ENCODE measurements at regions not wholly inside any gene's neighbourhood (a gene's known extent, or its start where the extent isn't known, plus 50 kb on each side); places are given as distances from the start of the nearest gene placed in this dataset.

DNA sequence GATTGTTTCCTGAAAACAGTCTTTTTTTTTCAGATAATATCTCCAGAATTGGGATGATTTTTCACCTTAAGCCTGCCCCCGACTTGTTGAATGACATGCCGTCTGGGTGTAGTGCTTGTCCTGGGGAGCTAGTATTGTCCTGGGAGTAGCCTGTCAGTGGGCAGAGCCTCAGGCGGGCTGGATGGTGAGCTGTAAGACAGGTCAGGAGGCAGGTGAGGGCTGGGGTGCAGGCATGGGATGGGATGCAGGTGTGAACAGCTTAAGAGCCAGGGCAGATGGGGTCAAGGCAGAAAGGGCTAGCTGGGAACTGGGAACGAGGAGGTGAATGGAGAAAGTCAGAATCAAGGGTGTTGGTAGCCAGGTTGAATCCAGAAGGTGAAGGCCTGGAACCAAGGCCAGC, 200.2 kb downstream of the CSNK2A3 start (continued):
- TF ChIP-seq ZNF416 (CRISPR knock-in tag; IDR thresholded peaks at IDR 0.05) (no peak), ATF1 (CRISPR knock-in tag; IDR thresholded peaks at IDR 0.05) (no peak), ZNF138 (CRISPR knock-in tag; conservative IDR thresholded peaks at IDR 0.05) (no peak)
- TF ChIP-seq, protein P1, sequence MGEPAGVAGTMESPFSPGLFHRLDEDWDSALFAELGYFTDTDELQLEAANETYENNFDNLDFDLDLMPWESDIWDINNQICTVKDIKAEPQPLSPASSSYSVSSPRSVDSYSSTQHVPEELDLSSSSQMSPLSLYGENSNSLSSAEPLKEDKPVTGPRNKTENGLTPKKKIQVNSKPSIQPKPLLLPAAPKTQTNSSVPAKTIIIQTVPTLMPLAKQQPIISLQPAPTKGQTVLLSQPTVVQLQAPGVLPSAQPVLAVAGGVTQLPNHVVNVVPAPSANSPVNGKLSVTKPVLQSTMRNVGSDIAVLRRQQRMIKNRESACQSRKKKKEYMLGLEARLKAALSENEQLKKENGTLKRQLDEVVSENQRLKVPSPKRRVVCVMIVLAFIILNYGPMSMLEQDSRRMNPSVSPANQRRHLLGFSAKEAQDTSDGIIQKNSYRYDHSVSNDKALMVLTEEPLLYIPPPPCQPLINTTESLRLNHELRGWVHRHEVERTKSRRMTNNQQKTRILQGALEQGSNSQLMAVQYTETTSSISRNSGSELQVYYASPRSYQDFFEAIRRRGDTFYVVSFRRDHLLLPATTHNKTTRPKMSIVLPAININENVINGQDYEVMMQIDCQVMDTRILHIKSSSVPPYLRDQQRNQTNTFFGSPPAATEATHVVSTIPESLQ (CRISPR knock-in tag; IDR thresholded peaks at IDR 0.05) = no peak
- TF ChIP-seq, protein P2, sequence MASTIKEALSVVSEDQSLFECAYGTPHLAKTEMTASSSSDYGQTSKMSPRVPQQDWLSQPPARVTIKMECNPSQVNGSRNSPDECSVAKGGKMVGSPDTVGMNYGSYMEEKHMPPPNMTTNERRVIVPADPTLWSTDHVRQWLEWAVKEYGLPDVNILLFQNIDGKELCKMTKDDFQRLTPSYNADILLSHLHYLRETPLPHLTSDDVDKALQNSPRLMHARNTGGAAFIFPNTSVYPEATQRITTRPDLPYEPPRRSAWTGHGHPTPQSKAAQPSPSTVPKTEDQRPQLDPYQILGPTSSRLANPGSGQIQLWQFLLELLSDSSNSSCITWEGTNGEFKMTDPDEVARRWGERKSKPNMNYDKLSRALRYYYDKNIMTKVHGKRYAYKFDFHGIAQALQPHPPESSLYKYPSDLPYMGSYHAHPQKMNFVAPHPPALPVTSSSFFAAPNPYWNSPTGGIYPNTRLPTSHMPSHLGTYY (CRISPR knock-in tag; IDR thresholded peaks at IDR 0.05) = no peak

DNA sequence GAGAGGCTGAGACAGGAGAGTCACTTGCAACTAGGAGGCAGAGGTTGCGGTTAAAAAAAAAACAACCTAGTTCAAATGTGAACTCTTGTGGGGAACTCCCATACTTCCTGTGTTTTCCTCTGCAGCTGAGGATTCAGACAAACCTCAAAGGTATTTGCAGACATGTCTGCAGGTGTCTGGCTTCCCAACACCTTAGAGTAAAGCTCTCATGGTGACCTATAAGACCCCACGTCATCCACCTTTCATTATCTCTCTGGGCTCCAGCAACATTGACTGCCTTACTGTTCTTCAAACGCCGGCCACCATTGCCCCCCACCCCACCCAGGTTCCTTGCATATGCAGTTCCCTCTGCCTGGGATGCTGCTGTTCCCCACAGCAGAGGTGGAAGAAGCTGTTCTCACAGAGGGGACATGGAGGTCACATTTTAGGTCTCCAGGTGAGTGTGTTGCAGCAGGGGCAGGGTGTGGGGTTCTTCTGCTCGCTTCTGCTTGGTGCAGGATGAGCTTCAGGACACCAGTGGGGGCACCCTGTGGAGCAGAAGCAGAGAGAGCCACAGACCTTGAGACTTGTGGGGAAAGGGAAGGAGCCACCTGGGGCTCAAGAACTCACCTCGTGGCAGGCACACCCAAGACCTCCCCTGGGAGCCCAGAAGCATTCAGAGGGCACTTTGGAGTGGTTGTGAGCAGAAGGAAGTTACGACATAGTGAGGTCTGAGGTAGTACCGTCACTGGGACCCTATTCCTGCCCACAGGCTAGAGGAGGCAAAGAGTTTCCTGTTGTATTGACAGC, 203.2 kb downstream of the CSNK2A3 start:
- Mint-ChIP-seq H3K4me1 (peaks cover 15% of the 10 kb centered on the region), H3K36me3 (peaks cover 5% of the 10 kb centered on the region; the same call in 1 of the 2 replicates), H3K27ac (no peak overlapping the region), H3K27me3 (ENCODE audit: low read depth) (peaks cover 3% of the 10 kb centered on the region), H3K4me3 (no peak overlapping the region), H3K9me3 (peaks cover 9% of the 10 kb centered on the region)
- ATAC-seq (no peak), DNase-seq (ENCODE audit: low spot score) (no peak)
- TF ChIP-seq NR2C2 (CRISPR knock-in tag; IDR thresholded peaks at IDR 0.05) (no peak), ESRRA (CRISPR knock-in tag; IDR thresholded peaks at IDR 0.05; ENCODE audit: borderline replicate concordance) (no peak), CREM (CRISPR knock-in tag; IDR thresholded peaks at IDR 0.05) (no peak), ZNF396 (CRISPR knock-in tag; IDR thresholded peaks at IDR 0.05; ENCODE audit: borderline replicate concordance) (no peak), NFE2L1 (CRISPR knock-in tag; IDR thresholded peaks at IDR 0.05) (no peak), MXD4 (CRISPR knock-in tag; IDR thresholded peaks at IDR 0.05; ENCODE audit: borderline replicate concordance) (no peak)
- TF ChIP-seq, protein P3, sequence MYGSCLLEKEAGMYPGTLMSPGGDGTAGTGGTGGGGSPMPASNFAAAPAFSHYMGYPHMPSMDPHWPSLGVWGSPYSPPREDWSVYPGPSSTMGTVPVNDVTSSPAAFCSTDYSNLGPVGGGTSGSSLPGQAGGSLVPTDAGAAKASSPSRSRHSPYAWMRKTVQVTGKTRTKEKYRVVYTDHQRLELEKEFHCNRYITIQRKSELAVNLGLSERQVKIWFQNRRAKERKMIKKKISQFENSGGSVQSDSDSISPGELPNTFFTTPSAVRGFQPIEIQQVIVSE (CRISPR knock-in tag; IDR thresholded peaks at IDR 0.05; ENCODE audit: borderline replicate concordance) = no peak
- TF ChIP-seq, protein P4, sequence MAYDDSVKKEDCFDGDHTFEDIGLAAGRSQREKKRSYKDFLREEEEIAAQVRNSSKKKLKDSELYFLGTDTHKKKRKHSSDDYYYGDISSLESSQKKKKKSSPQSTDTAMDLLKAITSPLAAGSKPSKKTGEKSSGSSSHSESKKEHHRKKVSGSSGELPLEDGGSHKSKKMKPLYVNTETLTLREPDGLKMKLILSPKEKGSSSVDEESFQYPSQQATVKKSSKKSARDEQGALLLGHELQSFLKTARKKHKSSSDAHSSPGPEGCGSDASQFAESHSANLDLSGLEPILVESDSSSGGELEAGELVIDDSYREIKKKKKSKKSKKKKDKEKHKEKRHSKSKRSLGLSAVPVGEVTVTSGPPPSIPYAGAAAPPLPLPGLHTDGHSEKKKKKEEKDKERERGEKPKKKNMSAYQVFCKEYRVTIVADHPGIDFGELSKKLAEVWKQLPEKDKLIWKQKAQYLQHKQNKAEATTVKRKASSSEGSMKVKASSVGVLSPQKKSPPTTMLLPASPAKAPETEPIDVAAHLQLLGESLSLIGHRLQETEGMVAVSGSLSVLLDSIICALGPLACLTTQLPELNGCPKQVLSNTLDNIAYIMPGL (CRISPR knock-in tag; IDR thresholded peaks at IDR 0.05) = no peak
- TF ChIP-seq, protein P5, sequence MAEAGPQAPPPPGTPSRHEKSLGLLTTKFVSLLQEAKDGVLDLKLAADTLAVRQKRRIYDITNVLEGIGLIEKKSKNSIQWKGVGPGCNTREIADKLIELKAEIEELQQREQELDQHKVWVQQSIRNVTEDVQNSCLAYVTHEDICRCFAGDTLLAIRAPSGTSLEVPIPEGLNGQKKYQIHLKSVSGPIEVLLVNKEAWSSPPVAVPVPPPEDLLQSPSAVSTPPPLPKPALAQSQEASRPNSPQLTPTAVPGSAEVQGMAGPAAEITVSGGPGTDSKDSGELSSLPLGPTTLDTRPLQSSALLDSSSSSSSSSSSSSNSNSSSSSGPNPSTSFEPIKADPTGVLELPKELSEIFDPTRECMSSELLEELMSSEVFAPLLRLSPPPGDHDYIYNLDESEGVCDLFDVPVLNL (CRISPR knock-in tag; IDR thresholded peaks at IDR 0.05; ENCODE audit: borderline replicate concordance, low read depth) = no peak
- TF ChIP-seq, protein P6, sequence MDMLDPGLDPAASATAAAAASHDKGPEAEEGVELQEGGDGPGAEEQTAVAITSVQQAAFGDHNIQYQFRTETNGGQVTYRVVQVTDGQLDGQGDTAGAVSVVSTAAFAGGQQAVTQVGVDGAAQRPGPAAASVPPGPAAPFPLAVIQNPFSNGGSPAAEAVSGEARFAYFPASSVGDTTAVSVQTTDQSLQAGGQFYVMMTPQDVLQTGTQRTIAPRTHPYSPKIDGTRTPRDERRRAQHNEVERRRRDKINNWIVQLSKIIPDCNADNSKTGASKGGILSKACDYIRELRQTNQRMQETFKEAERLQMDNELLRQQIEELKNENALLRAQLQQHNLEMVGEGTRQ (CRISPR knock-in tag; IDR thresholded peaks at IDR 0.05) = no peak
- TF ChIP-seq, protein P7, sequence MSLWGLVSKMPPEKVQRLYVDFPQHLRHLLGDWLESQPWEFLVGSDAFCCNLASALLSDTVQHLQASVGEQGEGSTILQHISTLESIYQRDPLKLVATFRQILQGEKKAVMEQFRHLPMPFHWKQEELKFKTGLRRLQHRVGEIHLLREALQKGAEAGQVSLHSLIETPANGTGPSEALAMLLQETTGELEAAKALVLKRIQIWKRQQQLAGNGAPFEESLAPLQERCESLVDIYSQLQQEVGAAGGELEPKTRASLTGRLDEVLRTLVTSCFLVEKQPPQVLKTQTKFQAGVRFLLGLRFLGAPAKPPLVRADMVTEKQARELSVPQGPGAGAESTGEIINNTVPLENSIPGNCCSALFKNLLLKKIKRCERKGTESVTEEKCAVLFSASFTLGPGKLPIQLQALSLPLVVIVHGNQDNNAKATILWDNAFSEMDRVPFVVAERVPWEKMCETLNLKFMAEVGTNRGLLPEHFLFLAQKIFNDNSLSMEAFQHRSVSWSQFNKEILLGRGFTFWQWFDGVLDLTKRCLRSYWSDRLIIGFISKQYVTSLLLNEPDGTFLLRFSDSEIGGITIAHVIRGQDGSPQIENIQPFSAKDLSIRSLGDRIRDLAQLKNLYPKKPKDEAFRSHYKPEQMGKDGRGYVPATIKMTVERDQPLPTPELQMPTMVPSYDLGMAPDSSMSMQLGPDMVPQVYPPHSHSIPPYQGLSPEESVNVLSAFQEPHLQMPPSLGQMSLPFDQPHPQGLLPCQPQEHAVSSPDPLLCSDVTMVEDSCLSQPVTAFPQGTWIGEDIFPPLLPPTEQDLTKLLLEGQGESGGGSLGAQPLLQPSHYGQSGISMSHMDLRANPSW (CRISPR knock-in tag; conservative IDR thresholded peaks at IDR 0.05; ENCODE audit: low read depth) = no peak
- TF ChIP-seq, protein P8, sequence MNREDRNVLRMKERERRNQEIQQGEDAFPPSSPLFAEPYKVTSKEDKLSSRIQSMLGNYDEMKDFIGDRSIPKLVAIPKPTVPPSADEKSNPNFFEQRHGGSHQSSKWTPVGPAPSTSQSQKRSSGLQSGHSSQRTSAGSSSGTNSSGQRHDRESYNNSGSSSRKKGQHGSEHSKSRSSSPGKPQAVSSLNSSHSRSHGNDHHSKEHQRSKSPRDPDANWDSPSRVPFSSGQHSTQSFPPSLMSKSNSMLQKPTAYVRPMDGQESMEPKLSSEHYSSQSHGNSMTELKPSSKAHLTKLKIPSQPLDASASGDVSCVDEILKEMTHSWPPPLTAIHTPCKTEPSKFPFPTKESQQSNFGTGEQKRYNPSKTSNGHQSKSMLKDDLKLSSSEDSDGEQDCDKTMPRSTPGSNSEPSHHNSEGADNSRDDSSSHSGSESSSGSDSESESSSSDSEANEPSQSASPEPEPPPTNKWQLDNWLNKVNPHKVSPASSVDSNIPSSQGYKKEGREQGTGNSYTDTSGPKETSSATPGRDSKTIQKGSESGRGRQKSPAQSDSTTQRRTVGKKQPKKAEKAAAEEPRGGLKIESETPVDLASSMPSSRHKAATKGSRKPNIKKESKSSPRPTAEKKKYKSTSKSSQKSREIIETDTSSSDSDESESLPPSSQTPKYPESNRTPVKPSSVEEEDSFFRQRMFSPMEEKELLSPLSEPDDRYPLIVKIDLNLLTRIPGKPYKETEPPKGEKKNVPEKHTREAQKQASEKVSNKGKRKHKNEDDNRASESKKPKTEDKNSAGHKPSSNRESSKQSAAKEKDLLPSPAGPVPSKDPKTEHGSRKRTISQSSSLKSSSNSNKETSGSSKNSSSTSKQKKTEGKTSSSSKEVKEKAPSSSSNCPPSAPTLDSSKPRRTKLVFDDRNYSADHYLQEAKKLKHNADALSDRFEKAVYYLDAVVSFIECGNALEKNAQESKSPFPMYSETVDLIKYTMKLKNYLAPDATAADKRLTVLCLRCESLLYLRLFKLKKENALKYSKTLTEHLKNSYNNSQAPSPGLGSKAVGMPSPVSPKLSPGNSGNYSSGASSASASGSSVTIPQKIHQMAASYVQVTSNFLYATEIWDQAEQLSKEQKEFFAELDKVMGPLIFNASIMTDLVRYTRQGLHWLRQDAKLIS (CRISPR knock-in tag; IDR thresholded peaks at IDR 0.05; ENCODE audit: borderline replicate concordance) = no peak
- CTCF ChIA-PET = interaction anchor here (1.9 to 2.4 kb wide), 2 partner anchors 7 to 122 kb away, joined by 14 to 19 read pairs; no protein-coding TSS in a partner anchor
- POLR2A ChIA-PET = no interaction called here
